GM18870 (cell line): ENCODE measurements at regions not wholly inside any gene's neighbourhood (a gene's known extent, or its start where the extent isn't known, plus 50 kb on each side); places are given as distances from the start of the nearest gene placed in this dataset.
A peak's percentile ranks its signal among the peaks of the same experiment; 100 is the strongest.
"Not testable (repeated sequence)": the region's sequence is repeated elsewhere in the genome, so short reads cannot be mapped to it uniquely, and the experiment has no call there.

ENCODE experiments used
- ATAC-seq: cut with Tn5 transposase; IDR thresholded peaks from one replicate; pipeline ENCODE4 v1.9.1; 2021; ENCODE audit warnings: moderate library complexity; ENCODE audit not compliant: unreplicated experiment

- no peak for ATAC-seq
Observed at GRCh38 chr13:34720618-34721017, 221.5 kb upstream of the NBEA start.

DNA sequence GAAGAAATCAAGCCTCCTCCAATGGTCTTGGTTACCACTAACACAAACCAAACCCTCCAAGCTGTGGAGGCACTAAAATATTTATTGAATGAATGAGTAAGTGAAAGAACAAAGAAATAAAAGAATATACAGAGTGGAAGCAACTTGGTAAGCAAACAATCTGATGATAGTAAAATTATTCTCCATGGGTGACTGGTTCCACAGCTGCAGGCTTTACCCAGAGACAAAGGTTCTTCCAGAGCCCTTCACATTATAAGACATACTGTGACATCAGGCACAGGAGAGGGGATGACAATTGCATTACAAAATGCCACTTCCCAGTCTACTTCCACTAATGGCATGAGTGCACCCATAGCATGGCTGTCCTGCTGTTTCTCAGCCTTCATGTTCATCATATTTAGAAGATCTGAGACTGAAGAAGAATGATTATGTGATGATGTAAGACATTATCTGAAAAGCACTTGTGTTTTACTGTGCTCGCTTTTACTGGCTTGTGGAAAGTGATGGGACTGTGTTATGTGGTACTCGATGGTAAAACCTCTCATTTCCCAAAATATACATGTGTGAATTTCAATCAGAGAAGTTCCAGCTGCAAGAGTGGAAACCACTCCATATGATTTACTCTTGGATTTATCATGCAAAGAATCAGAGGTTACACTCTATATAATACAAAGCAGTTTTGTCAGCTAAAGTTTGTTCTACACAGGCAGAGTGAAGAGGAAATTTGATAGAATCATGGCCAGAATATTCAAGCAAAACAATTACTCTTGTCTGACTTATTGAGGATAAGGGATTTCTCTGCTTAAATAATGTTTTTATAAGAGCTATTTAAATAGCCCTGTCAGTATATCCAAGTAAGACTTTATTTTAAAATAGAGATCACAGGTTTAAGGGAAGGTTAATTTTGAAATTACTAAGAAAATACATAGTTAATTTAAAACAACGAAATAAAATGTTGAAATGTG is 220.2 kb upstream of the NBEA start:
- ATAC-seq, result no peak

GRCh38 chr13:34722922-34723321 is 219.1 kb upstream of the NBEA start:
- ATAC-seq, result no peak

DNA sequence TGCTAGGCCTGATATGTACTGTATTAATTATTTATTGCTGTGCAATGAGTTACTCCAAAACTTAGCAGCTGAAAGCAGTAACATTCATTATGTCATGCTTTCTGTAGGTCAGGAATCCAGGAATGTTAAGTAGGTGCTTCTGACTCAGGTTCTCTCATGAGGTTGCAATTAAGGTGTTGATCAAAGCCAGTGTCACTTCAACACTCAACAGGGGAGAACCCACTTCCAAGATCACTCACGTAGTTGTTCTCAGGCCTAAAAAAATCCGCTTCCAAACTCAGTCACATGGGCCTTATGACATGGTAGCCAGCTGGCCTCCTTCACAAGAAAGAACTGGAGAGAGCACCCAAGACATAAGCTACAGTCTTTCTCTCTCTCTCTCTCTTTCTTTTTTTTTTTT is 211.1 kb upstream of the NBEA start:
- no peak for ATAC-seq

DNA sequence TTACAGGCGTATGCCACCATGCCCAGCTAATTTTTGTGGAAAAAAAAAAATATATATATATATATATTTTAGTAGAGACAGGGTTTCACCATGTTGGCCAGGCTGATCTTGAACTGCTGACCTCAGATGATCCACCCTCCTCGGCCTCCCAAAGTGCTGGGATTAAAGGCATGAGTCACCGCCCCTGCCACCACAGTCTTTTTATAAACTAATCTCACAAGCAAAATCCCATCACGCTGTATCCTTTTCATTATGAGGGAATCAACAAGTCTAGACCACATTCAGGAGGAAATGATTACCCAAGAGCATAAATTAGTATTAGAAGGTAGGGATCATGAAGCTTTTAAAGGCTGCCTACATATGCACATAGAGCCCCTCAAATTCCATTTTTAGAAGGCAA is 210.6 kb upstream of the NBEA start:
- ATAC-seq, result no peak

GRCh38 chr13:34733721-34734120 is 208.3 kb upstream of the NBEA start:
- ATAC-seq, result no peak

- no peak for ATAC-seq
Observed at GRCh38 chr13:34734932-34735331, 207.1 kb upstream of the NBEA start.

DNA sequence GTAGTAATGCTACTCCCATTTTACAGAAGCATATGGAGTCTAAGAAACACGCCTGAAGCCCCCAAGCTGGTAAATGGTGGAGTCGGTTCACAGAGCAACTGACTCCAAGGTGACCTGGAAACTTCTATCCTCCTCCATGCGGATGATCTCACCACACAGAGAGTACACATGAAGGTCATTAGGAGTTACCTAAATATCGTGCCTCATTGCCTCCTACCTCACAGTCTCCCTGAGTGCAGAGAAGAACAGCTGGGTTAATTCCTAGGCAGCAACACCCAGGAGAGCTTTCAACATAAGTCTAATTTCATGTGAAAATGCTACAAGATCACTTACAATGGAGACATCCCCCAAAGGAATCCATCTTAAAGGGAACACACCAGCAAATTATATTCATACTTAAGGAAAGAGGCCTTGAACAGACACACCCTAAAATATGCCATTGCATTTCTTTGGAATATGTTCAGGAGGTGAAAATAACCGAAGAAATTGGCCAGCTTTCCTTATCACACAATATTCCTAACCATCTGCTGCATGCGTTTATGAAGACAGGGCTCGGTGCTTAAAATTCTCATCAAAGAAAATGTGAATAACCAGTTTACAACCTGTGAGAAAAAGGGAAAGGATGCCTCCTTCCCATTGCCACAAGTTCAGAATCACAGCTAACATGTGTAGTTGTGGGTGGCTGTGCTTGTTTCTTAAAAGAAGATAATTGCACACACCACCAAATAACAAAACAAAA is 203.6 kb upstream of the NBEA start:
- ATAC-seq, result no peak

DNA sequence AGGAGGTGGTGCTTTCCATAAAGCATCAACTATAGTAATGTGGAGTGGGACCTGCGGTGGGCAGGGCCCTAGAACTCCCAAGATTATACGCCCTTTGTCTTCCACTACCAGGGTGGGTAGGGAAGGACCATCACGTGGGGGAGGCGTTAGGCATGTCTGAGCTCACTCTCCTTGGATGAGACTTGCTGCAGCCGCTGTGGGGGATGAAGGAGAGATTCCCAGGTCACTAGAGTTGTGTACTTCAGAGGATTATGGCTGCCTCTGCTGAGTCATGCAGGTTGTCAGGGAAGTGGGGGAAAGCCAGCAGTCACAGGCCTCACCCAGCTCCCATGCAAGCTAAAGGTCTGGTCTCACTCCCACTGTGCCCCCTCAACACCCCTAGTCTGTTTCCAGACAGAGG is 195.0 kb upstream of the NBEA start:
- ATAC-seq, result not testable (repeated sequence)

- no peak for ATAC-seq
Observed at GRCh38 chr13:34747507-34747906, 194.6 kb upstream of the NBEA start.

DNA sequence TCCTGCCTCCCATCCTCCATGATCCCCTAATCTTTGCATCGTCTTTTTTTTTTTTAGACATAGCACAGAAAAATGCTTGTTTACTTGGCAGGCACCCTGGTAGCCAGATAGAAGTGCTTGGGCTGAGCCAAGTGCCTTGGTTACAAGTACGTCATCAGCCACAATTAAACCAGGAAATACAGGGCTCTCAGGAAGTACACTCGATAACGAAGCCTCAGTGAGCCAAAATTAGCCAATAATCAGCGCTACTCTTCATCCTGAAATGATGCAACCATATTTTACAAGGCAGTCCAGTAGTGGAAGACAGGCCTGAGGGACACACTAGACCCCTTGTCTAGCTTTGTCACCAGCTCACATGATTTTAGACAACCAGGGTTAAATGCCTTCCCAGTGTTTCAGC is 194.0 kb upstream of the NBEA start:
- peak; percentile 38 for ATAC-seq

DNA sequence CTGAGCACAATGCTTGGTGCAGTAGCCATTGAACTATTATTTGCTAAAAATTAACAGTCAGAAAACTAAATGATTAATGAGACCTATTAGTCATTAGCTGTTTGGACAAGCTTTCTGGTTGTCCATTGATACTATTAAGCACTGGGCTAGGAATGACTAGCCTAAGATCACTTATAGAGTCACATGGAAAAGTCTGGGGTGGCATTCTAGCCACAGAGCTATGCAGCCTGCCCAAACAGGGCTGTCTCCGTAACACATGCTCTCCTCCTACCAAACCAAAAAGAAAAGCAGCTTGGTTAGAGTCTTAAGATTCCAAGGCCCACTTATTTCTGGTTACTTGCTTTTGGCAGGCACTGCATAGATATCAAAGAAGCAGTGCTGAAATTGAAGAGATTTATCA is 193.5 kb upstream of the NBEA start:
- ATAC-seq, result peak; percentile 41

DNA sequence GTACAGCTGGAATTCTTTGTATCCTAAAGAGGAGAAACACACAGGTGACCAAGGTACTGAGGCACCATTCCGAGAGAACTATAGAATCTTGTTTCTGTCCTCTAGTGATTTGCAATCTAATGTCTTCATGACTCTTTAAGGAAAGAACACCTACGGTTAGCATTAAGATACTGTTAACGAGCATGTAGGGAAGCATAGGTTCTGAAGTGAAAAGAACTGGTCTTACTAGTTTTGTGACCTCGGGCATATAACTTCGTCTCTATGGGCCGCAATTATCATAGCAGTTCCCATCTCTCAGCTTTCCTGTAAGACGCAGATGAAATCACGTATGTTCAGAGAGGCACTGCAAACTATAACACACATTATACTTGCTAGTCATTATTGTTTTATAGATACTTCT is 193.0 kb upstream of the NBEA start:
- ATAC-seq, result no peak

- ATAC-seq, result peak; percentile 36
Observed at GRCh38 chr13:34750078-34750931, 191.8 kb upstream of the NBEA start.

- no peak for ATAC-seq
Observed at GRCh38 chr13:34751044-34751443, 191.0 kb upstream of the NBEA start.

GRCh38 chr13:34751492-34751891 is 190.6 kb upstream of the NBEA start:
- no peak for ATAC-seq

GRCh38 chr13:34752283-34752960 is 189.6 kb upstream of the NBEA start:
- ATAC-seq, result no peak

DNA sequence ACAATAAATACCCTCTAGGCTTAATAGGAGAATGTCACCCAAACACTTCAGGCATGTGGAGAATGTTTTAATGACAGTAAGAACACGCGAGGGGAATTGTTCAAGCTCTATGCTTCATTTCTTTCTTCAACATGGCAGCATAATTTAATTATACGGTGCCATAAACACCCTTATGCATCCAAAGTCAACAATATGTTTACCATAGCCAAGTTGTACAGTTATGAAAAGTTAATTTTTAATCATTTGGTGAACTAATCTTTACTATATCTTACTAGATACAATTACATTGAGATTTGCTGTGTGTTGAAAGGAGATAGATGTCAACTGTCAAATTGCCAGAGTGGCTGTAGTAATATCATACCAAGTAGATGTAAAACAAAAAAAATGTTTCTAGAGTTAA is 185.9 kb upstream of the NBEA start:
- no peak for ATAC-seq

GRCh38 chr13:34756572-34756971 is 185.5 kb upstream of the NBEA start:
- ATAC-seq, result no peak

DNA sequence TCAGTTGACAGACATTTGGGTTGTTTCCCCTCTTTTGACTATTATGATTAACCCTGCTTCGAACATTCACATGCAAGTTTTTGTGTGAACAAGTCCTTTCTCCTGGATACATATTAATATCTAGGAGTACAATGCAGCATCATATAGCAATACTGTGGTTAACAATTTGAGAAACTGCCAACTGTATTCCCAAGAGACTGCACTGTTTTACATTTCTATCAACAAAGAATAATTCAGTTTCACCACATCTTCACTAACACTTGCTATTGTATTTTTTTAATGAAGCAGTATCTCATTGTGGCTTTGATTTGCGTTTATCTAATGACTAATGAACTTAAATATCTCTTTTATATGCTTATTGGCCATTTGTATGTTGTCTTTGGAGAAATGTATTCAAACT is 184.6 kb upstream of the NBEA start:
- ATAC-seq, result no peak

DNA sequence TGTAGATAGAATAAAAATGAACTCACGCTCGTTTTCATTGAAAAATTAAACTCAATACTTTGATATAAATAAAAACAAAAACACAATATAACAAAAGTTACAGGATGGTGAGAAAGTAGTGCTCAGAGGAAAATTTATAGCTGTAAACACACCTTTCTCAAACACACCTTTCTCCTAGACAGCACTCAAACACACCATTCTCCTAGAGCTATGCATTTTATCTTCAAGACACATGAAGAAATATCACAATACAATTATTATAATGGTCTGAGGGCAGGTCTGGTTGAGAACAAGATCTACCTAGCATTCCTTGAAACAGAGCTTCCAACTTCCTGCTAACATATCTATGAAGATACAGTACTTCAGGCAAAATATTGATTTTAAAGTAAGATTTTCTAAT is 183.4 kb upstream of the NBEA start:
- ATAC-seq, result no peak
